Left ventricle myocardium superior (tissue), 1 donor: ENCODE measurements at regions not wholly inside any gene's neighbourhood (a gene's known extent, or its start where the extent isn't known, plus 50 kb on each side); places are given as distances from the start of the nearest gene placed in this dataset.

Source experiments
- ATAC-seq: fragments of 200-7000 bp; cut with Tn5 transposase; one replicate; pipeline ENCODE4 v1.9.1; 2020; ENCODE audit warnings: mild to moderate bottlenecking, moderate library complexity
- DNase-seq: peaks from one replicate; pipeline ENCODE4 v3.0.0-alpha.2; 2020
- intact Hi-C: fragments of 100-400 bp; cut with micrococcal nuclease; formaldehyde crosslinking; loops from one replicate; pipeline ENCODE4 v1.11.0; 2022
- donor health status: DM: no; HTN: yes; CAD: no; lungs with severe emphysema.

GRCh38 chr13:111394211-111394922 is 73.9 kb downstream of the TEX29 start:
- DNase-seq, result no peak
- no peak for ATAC-seq
- intact Hi-C loops, result no loop called here

- intact Hi-C loops, result no loop called here
- ATAC-seq (no peak), DNase-seq (no peak)
These were observed 75.3 kb downstream of the TEX29 start for GRCh38 chr13:111395511-111396393.

- ATAC-seq (no peak), DNase-seq (no peak)
- intact Hi-C loops, result no loop called here
These were observed 76.0 kb downstream of the TEX29 start for GRCh38 chr13:111396457-111396856.

- DNase-seq, result no peak
- ATAC-seq, result no peak
- intact Hi-C loops, result no loop called here
These were observed 76.9 kb downstream of the TEX29 start for GRCh38 chr13:111397202-111397880.

- DNase-seq, result no peak
- intact Hi-C loops, result no loop called here
- no peak for ATAC-seq
These were observed 77.8 kb downstream of the TEX29 start for GRCh38 chr13:111398196-111398595.

- ATAC-seq (no peak), DNase-seq (no peak)
- intact Hi-C loops, result no loop called here
These were observed 78.4 kb downstream of the TEX29 start for GRCh38 chr13:111398715-111399299.

GRCh38 chr13:111399334-111399733 is 78.9 kb downstream of the TEX29 start:
- DNase-seq (no peak), ATAC-seq (no peak)
- intact Hi-C loops, result no loop called here

- DNase-seq (no peak), ATAC-seq (no peak)
- intact Hi-C loops, result no loop called here
These were observed 79.5 kb downstream of the TEX29 start for GRCh38 chr13:111399776-111400538.

- no peak for DNase-seq
- no peak for ATAC-seq
- intact Hi-C loops, result no loop called here
These were observed 80.7 kb downstream of the TEX29 start for GRCh38 chr13:111401151-111401550.

GRCh38 chr13:111401755-111402154 is 81.3 kb downstream of the TEX29 start:
- intact Hi-C loops, result no loop called here
- ATAC-seq, result no peak
- DNase-seq, result no peak

GRCh38 chr13:111402441-111402840 is 82.0 kb downstream of the TEX29 start:
- DNase-seq (no peak), ATAC-seq (no peak)
- intact Hi-C loops, result no loop called here

- ATAC-seq (no peak), DNase-seq (no peak)
- intact Hi-C loops, result no loop called here
These were observed 82.8 kb downstream of the TEX29 start for GRCh38 chr13:111403266-111403665.

GRCh38 chr13:111404746-111405145 is 84.3 kb downstream of the TEX29 start:
- intact Hi-C loops, result no loop called here
- DNase-seq (no peak), ATAC-seq (no peak)

GRCh38 chr13:111406636-111407035 is 86.2 kb downstream of the TEX29 start:
- DNase-seq (no peak), ATAC-seq (no peak)
- intact Hi-C loops, result no loop called here

GRCh38 chr13:111407381-111408131 is 87.1 kb downstream of the TEX29 start:
- intact Hi-C loops, result no loop called here
- ATAC-seq (no peak), DNase-seq (no peak)

- ATAC-seq, result no peak
- intact Hi-C loops, result no loop called here
- no peak for DNase-seq
These were observed 89.0 kb downstream of the TEX29 start for GRCh38 chr13:111409413-111409812.

- intact Hi-C loops, result no loop called here
- ATAC-seq (no peak), DNase-seq (no peak)
These were observed 90.0 kb downstream of the TEX29 start for GRCh38 chr13:111410232-111411021.
